ENCODE measurements at regions not wholly inside any gene's neighbourhood (a gene's known extent, or its start where the extent isn't known, plus 50 kb on each side); places are given as distances from the start of the nearest gene placed in this dataset.

- Histone ChIP-seq H3K9me3 (ENCODE audit: control insufficient read depth, insufficient read depth, low read length) (no peaks in the 10 kb centered on the region), H3K27me3 (ENCODE audit: control insufficient read depth, insufficient read depth, low read length) (no peaks in the 10 kb centered on the region), H3K36me3 (ENCODE audit: control insufficient read depth, insufficient read depth, low read length) (no peaks in the 10 kb centered on the region), H3K4me3 (ENCODE audit: low read length) (no peak overlapping the region), H3K27ac (ENCODE audit: low read length) (no peak overlapping the region), H3K4me1 (ENCODE audit: control insufficient read depth, insufficient read depth, low read length) (peaks cover 26% of the 10 kb centered on the region)
- ATAC-seq = no peak
- no peaks in the 10 kb centered on the region for H3K27me3 Mint-ChIP-seq (ENCODE audit: low read depth in 2 of 2)
- 80% methylated on average over 14 of the region's 15 CpGs for WGBS (ENCODE audit: insufficient coverage)
- no peaks in the 10 kb centered on the region for H3K36me3 Mint-ChIP-seq
- no peak overlapping the region for H3K27ac Mint-ChIP-seq
- no peak for DNase-seq
- H3K4me3 Mint-ChIP-seq = no peak overlapping the region
- H3K4me1 Mint-ChIP-seq = peaks cover 26 to 57% of the 10 kb centered on the region in 2 donors
- intact Hi-C loops (cut with micrococcal nuclease) = no loop called here
- no peaks in the 10 kb centered on the region for H3K9me3 Mint-ChIP-seq
- no peak for TF ChIP-seq CTCF (IDR thresholded peaks at IDR 0.05)
Observed at GRCh38 chr2:9708683-9709538, 78.1 kb upstream of the YWHAQ start.

- H3K27ac ChIP-seq (ENCODE audit: low read length) = no peak overlapping the region
- intact Hi-C loops (cut with micrococcal nuclease) = no loop called here
- no peaks in the 10 kb centered on the region for H3K36me3 ChIP-seq (ENCODE audit: control insufficient read depth, insufficient read depth, low read length)
- Mint-ChIP-seq H3K4me1 (peaks cover 21 to 49% of the 10 kb centered on the region in 2 donors), H3K4me3 (no peak overlapping the region), H3K27me3 (ENCODE audit: low read depth in 2 of 2) (no peaks in the 10 kb centered on the region), H3K9me3 (no peaks in the 10 kb centered on the region), H3K27ac (peak overlapping the region in 1 of 2 donors; percentile 35), H3K36me3 (no peaks in the 10 kb centered on the region)
- no peak for DNase-seq
- WGBS (ENCODE audit: insufficient coverage) = 97% methylated on average over 9 of the region's 11 CpGs
- H3K4me3 ChIP-seq (ENCODE audit: low read length) = no peak overlapping the region
- no peaks in the 10 kb centered on the region for H3K9me3 ChIP-seq (ENCODE audit: control insufficient read depth, insufficient read depth, low read length)
- ATAC-seq = no peak
- H3K27me3 ChIP-seq (ENCODE audit: control insufficient read depth, insufficient read depth, low read length) = no peaks in the 10 kb centered on the region
- no peak for TF ChIP-seq CTCF (IDR thresholded peaks at IDR 0.05)
- peaks cover 18% of the 10 kb centered on the region for H3K4me1 ChIP-seq (ENCODE audit: control insufficient read depth, insufficient read depth, low read length)
Observed at GRCh38 chr2:9709539-9710285, 78.9 kb upstream of the YWHAQ start.

- peak overlapping the region in 1 of 2 donors; percentile 35 for H3K27ac Mint-ChIP-seq
- H3K4me3 Mint-ChIP-seq = no peak overlapping the region
- Histone ChIP-seq H3K4me3 (ENCODE audit: low read length) (no peak overlapping the region), H3K9me3 (ENCODE audit: control insufficient read depth, insufficient read depth, low read length) (no peaks in the 10 kb centered on the region), H3K27me3 (ENCODE audit: control insufficient read depth, insufficient read depth, low read length) (no peaks in the 10 kb centered on the region), H3K27ac (ENCODE audit: low read length) (no peak overlapping the region), H3K36me3 (ENCODE audit: control insufficient read depth, insufficient read depth, low read length) (no peaks in the 10 kb centered on the region), H3K4me1 (ENCODE audit: control insufficient read depth, insufficient read depth, low read length) (peaks cover 14% of the 10 kb centered on the region)
- no peaks in the 10 kb centered on the region for H3K27me3 Mint-ChIP-seq (ENCODE audit: low read depth in 2 of 2)
- no peaks in the 10 kb centered on the region for H3K9me3 Mint-ChIP-seq
- ATAC-seq (no peak), DNase-seq (no peak)
- WGBS (ENCODE audit: insufficient coverage) = 96% methylated on average over 7 of the region's 7 CpGs
- intact Hi-C loops (cut with micrococcal nuclease) = no loop called here
- TF ChIP-seq CTCF (IDR thresholded peaks at IDR 0.05) = no peak
- no peaks in the 10 kb centered on the region for H3K36me3 Mint-ChIP-seq
- H3K4me1 Mint-ChIP-seq = peaks cover 15 to 43% of the 10 kb centered on the region in 2 donors
Observed at GRCh38 chr2:9710311-9710710, 79.5 kb upstream of the YWHAQ start.
